PC-9 (cell line): ENCODE measurements at regions not wholly inside any gene's neighbourhood (a gene's known extent, or its start where the extent isn't known, plus 50 kb on each side); places are given as distances from the start of the nearest gene placed in this dataset.

Experiments
- BruUV-seq: library from RNA; stranded (reverse); fragments of 400-500 nt; replicated peaks from 2 replicates; lab custom pipeline; 2021; lab: Mats Ljungman, UMichigan
- CTCF ChIA-PET: fragments of 300-600 bp; sonication (Branson Sonifier 250); formaldehyde crosslinking; loops from one replicate; lab custom pipeline; 2022; ENCODE audit warnings: antibody characterized with exemption; lab: Charles Lee
- POLR2A ChIA-PET: fragments of 300-600 bp; sonication (Branson Sonifier 250); formaldehyde crosslinking; loops from one replicate; lab custom pipeline; 2022; ENCODE audit warnings: antibody characterized with exemption; ENCODE audit not compliant: unreplicated experiment; lab: Charles Lee
- DNase-seq, 2 experiments: peaks; one replicate each; pipeline versions ENCODE4 v3.0.0 to v3.0.0-alpha.2; 2015 to 2022; ENCODE audit warnings: mixed read lengths in 1 of 2
- H2AFZ ChIP-seq: fragments of 200-600 bp; sonication (generic); 2 replicates; pipeline ENCODE4 v1.8.1; 2017; ENCODE audit warnings: antibody characterized with exemption
- H3F3A ChIP-seq: fragments of 200-600 bp; sonication (generic); 2 replicates; pipeline ENCODE4 v1.8.1; 2017; ENCODE audit warnings: antibody characterized with exemption, mild to moderate bottlenecking, low read depth; ENCODE audit not compliant: insufficient read depth
- H3K27ac ChIP-seq: fragments of 200-600 bp; sonication (generic); 2 replicates; pipeline ENCODE4 v1.6.1; 2016; ENCODE audit warnings: mixed run types
- H3K27me3 ChIP-seq: fragments of 200-600 bp; sonication (generic); 2 replicates; pipeline ENCODE4 v1.6.1; 2016; ENCODE audit warnings: low read depth, mixed run types; ENCODE audit not compliant: insufficient read depth
- H3K36me3 ChIP-seq: fragments of 200-600 bp; sonication (generic); 2 replicates; pipeline ENCODE4 v1.6.1; 2016; ENCODE audit warnings: low read depth, mixed run types
- H3K4me1 ChIP-seq: fragments of 200-600 bp; sonication (generic); replicated peaks from 2 replicates; pipeline ENCODE4 v1.6.1; 2016; ENCODE audit warnings: mixed run types; ENCODE audit not compliant: insufficient read depth
- H3K4me2 ChIP-seq: fragments of 200-600 bp; sonication (generic); 2 replicates; pipeline ENCODE4 v1.6.1; 2017; ENCODE audit warnings: mixed run types
- H3K4me3 ChIP-seq: fragments of 200-600 bp; sonication (generic); 2 replicates; pipeline ENCODE4 v1.6.1; 2016; ENCODE audit warnings: mixed run types
- H3K79me2 ChIP-seq: fragments of 200-600 bp; sonication (generic); 2 replicates; pipeline ENCODE4 v1.6.1; 2017; ENCODE audit warnings: low read depth, mixed run types
- H3K9me2 ChIP-seq: fragments of 200-600 bp; sonication (generic); 2 replicates; pipeline ENCODE4 v1.8.1; 2017; ENCODE audit warnings: mild to moderate bottlenecking; ENCODE audit not compliant: insufficient read depth
- H3K9me3 ChIP-seq: fragments of 200-600 bp; sonication (generic); 2 replicates; pipeline ENCODE4 v1.8.1; 2016; ENCODE audit warnings: low read depth; ENCODE audit not compliant: insufficient read depth
- H4K20me1 ChIP-seq: fragments of 200-600 bp; sonication (generic); 2 replicates; pipeline ENCODE4 v1.8.1; 2017; ENCODE audit not compliant: insufficient read depth
- CTCF ChIP-seq: fragments of 200-600 bp; sonication (generic); conservative IDR thresholded peaks from 2 replicates; pipeline ENCODE4 v1.6.1; 2017; ENCODE audit warnings: mixed run types, antibody characterized with exemption, mild to moderate bottlenecking, moderate library complexity
- EZH2 ChIP-seq: fragments of 200-600 bp; sonication (generic); IDR thresholded peaks from 2 replicates; pipeline ENCODE4 v1.8.0; 2017; ENCODE audit warnings: antibody characterized with exemption, low read depth
- intact Hi-C: fragments of 100-400 bp; cut with micrococcal nuclease; formaldehyde crosslinking; loops from one replicate; pipeline ENCODE4 v1.10.0; 2022; ENCODE audit not compliant: unreplicated experiment

- CTCF ChIA-PET: no interaction called here
- no TSS peak for BruUV-seq
- no peak overlapping the region for H3K4me2 ChIP-seq
- intact Hi-C loops: no loop called here
- no peaks in the 10 kb centered on the region for H3K4me1 ChIP-seq
- no peak for DNase-seq
- H3F3A ChIP-seq: no peaks in the 10 kb centered on the region
- no peaks in the 10 kb centered on the region for H4K20me1 ChIP-seq
- no peaks in the 10 kb centered on the region for H3K27me3 ChIP-seq
- no peaks in the 10 kb centered on the region for H3K79me2 ChIP-seq
- no peaks in the 10 kb centered on the region for H3K9me2 ChIP-seq
- H3K36me3 ChIP-seq: no peaks in the 10 kb centered on the region
- no peak overlapping the region for H3K4me3 ChIP-seq
- no peak for TF ChIP-seq EZH2
- no peaks in the 10 kb centered on the region for H3K9me3 ChIP-seq
- POLR2A ChIA-PET: no interaction called here
- no peak overlapping the region for H2AFZ ChIP-seq
- no peak overlapping the region for H3K27ac ChIP-seq
Measured at GRCh38 chr5:12019306-12019705, 115.1 kb upstream of the CTNND2 start.

GRCh38 chr5:12017007-12017406 lies 112.8 kb upstream of the CTNND2 start:
- no TSS peak for BruUV-seq
- Histone ChIP-seq H3K9me3 (no peaks in the 10 kb centered on the region), H3F3A (no peaks in the 10 kb centered on the region), H3K36me3 (no peaks in the 10 kb centered on the region), H3K4me3 (no peak overlapping the region), H2AFZ (no peak overlapping the region), H3K4me2 (no peak overlapping the region), H3K27ac (no peak overlapping the region), H3K79me2 (no peaks in the 10 kb centered on the region), H3K4me1 (no peaks in the 10 kb centered on the region), H3K27me3 (no peaks in the 10 kb centered on the region), H4K20me1 (no peaks in the 10 kb centered on the region), H3K9me2 (no peaks in the 10 kb centered on the region)
- POLR2A ChIA-PET: no interaction called here
- TF ChIP-seq EZH2 (no peak), CTCF (no peak)
- CTCF ChIA-PET: no interaction called here
- intact Hi-C loops: no loop called here
- DNase-seq: no peak

GRCh38 chr5:12016159-12016746 lies 112.0 kb upstream of the CTNND2 start:
- CTCF ChIA-PET: no interaction called here
- no peaks in the 10 kb centered on the region for H3K9me3 ChIP-seq
- no peaks in the 10 kb centered on the region for H4K20me1 ChIP-seq
- H3K9me2 ChIP-seq: no peaks in the 10 kb centered on the region
- H3F3A ChIP-seq: no peaks in the 10 kb centered on the region
- no peak for DNase-seq
- H3K27ac ChIP-seq: no peak overlapping the region
- no peak overlapping the region for H3K4me3 ChIP-seq
- TF ChIP-seq EZH2: no peak
- no peak for TF ChIP-seq CTCF
- H3K79me2 ChIP-seq: no peaks in the 10 kb centered on the region
- H3K4me2 ChIP-seq: no peak overlapping the region
- no peak overlapping the region for H2AFZ ChIP-seq
- POLR2A ChIA-PET: no interaction called here
- no peaks in the 10 kb centered on the region for H3K36me3 ChIP-seq
- intact Hi-C loops: no loop called here
- H3K4me1 ChIP-seq: no peaks in the 10 kb centered on the region
- no TSS peak for BruUV-seq
- no peaks in the 10 kb centered on the region for H3K27me3 ChIP-seq

- no TSS peak for BruUV-seq
Measured at GRCh38 chr5:12013351-12013750, 109.1 kb upstream of the CTNND2 start.

More at GRCh38 chr5:12013351-12013750, 109.1 kb upstream of the CTNND2 start:
- Histone ChIP-seq H3K9me3 (no peaks in the 10 kb centered on the region), H3K4me3 (no peak overlapping the region), H3K9me2 (no peaks in the 10 kb centered on the region), H2AFZ (no peak overlapping the region), H3K27ac (no peak overlapping the region), H3K4me1 (no peaks in the 10 kb centered on the region), H3K79me2 (no peaks in the 10 kb centered on the region), H3K27me3 (no peaks in the 10 kb centered on the region), H3F3A (no peaks in the 10 kb centered on the region), H4K20me1 (no peaks in the 10 kb centered on the region), H3K36me3 (no peaks in the 10 kb centered on the region), H3K4me2 (no peak overlapping the region)
- TF ChIP-seq CTCF (no peak), EZH2 (no peak)
- DNase-seq: no peak
- ChIA-PET CTCF (no interaction called here), POLR2A (no interaction called here)
- intact Hi-C loops: no loop called here
